Adrenal gland (tissue), 5 donors: ENCODE measurements at regions not wholly inside any gene's neighbourhood (a gene's known extent, or its start where the extent isn't known, plus 50 kb on each side); places are given as distances from the start of the nearest gene placed in this dataset.

Experiments used
- POLR2A ChIP-seq, 2 donors: fragments of 450-650 bp; IDR thresholded peaks; one replicate each; pipeline ENCODE4 v1.6.1; 2017; ENCODE audit warnings: antibody characterized with exemption in 2 of 2, mild to moderate bottlenecking in 2 of 2, moderate library complexity in 1 of 2
- TF ChIP-seq, protein P1 (sequence below), 6 experiments: fragments of 450-650 bp in 4 of 6; fragments of 200-600 bp in 2 of 6; sonication (generic) in 1 of 6; IDR thresholded peaks; 1 replicate in 5 of 6; 2 replicates in 1 of 6; pipeline versions ENCODE4 v1.5.1 to v1.8.0; 2016 to 2021; ENCODE audit warnings: antibody characterized with exemption in 6 of 6, mild to moderate bottlenecking in 2 of 6, moderate library complexity in 1 of 6
- donor health status: DM: no; HTN: no; CAD: no.

DNA sequence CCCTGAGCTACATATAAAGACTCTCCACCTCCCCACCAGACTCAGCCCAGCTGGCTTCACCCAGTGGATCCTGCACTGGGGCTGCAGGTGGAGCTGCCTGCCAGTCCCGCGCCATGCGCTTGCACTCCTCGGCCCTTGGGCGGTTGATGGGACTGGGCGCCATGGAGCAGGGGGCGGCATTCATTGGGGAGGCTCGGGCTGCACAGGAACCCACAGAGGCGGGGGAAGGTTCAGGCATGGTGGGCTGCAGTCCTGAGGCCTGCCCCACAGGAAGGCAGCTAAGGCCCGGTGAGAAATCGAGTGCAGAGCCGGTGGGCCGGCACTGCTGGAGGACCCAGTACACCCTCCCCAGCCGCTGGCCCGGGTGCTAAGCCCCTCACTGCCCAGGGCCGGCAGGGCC lies 157.2 kb upstream of the GNAI1 start:
- TF ChIP-seq, protein P1, sequence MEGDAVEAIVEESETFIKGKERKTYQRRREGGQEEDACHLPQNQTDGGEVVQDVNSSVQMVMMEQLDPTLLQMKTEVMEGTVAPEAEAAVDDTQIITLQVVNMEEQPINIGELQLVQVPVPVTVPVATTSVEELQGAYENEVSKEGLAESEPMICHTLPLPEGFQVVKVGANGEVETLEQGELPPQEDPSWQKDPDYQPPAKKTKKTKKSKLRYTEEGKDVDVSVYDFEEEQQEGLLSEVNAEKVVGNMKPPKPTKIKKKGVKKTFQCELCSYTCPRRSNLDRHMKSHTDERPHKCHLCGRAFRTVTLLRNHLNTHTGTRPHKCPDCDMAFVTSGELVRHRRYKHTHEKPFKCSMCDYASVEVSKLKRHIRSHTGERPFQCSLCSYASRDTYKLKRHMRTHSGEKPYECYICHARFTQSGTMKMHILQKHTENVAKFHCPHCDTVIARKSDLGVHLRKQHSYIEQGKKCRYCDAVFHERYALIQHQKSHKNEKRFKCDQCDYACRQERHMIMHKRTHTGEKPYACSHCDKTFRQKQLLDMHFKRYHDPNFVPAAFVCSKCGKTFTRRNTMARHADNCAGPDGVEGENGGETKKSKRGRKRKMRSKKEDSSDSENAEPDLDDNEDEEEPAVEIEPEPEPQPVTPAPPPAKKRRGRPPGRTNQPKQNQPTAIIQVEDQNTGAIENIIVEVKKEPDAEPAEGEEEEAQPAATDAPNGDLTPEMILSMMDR (IDR thresholded peaks at IDR 0.05): no peak
- TF ChIP-seq POLR2A (IDR thresholded peaks at IDR 0.05): no peak
